ENCODE measurements at regions not wholly inside any gene's neighbourhood (a gene's known extent, or its start where the extent isn't known, plus 50 kb on each side); places are given as distances from the start of the nearest gene placed in this dataset.
"Not testable (repeated sequence)": the region's sequence is repeated elsewhere in the genome, so short reads cannot be mapped to it uniquely, and the experiment has no call there.

DNA sequence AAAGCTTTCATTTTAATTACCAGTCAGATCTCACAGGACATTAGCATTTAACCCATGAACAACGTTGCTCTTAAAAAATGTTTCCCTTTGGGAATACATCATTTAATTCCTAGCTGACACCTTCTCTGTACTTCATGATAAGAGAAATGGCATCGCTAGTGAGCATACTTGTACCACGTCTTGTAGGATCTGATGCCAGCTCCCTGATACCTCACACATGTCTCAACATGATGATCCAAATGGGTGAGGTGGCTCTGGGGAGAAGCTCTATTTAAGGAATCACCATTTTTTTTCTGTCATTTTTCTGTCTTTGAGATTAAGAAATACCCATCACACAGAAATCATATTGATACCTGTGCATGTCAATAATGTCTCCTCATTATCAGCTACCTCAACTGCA lies 772.1 kb upstream of the CA10 start:
- H3K4me3 Mint-ChIP-seq: no peak overlapping the region
- H3K4me1 Mint-ChIP-seq: no peaks in the 10 kb centered on the region
- DNase-seq: no peak
- H3K27ac Mint-ChIP-seq: no peak overlapping the region
- ATAC-seq: no peak
- peaks cover 7% of the 10 kb centered on the region for H3K9me3 Mint-ChIP-seq
- H3K36me3 Mint-ChIP-seq (ENCODE audit: low read depth): no peaks in the 10 kb centered on the region
- H3K27me3 Mint-ChIP-seq: no peaks in the 10 kb centered on the region

DNA sequence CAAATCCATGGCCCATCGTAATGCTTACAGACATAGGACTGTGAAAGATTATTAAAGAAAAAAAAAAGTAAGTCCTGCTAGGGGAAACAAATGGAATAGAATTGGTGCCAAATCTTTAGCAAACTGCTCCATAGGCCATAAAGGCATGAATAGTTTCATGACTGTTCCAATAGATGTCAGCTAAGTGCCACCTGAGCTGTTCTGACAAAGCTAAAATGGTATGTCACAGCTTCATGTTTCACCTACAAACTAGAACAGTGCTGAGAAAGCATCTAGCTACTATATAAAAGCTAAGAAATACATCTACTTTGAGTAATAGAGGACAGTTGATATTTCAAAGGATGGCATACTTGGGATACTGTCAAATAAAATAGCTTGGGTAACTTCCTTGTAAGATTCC lies 771.6 kb upstream of the CA10 start:
- no peak overlapping the region for H3K27ac Mint-ChIP-seq
- H3K4me1 Mint-ChIP-seq: no peaks in the 10 kb centered on the region
- peaks cover 4% of the 10 kb centered on the region for H3K9me3 Mint-ChIP-seq
- no peaks in the 10 kb centered on the region for H3K36me3 Mint-ChIP-seq (ENCODE audit: low read depth)
- ATAC-seq (no peak), DNase-seq (no peak)
- H3K27me3 Mint-ChIP-seq: no peaks in the 10 kb centered on the region
- H3K4me3 Mint-ChIP-seq: no peak overlapping the region

DNA sequence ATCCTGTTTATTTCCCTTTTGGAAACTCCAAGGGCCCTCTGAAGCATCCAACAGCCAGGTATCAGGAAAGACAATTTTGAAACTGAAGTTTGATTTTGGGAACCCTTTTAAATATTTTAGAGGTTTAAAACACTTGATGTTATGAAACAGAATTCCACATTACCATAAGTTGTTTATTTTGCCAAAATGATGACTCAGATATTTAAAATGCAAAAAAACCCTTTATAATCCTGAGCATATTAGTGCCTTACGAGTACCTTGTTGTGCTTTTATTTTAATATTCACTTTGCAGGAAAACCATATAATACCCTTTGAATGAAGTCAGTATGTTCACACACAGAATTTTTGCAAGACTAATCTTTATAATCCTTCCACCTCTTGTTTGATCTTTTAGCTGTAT lies 765.1 kb upstream of the CA10 start:
- Mint-ChIP-seq H3K27me3 (no peaks in the 10 kb centered on the region), H3K4me1 (no peaks in the 10 kb centered on the region), H3K27ac (no peak overlapping the region), H3K36me3 (ENCODE audit: low read depth) (no peaks in the 10 kb centered on the region), H3K4me3 (no peak overlapping the region), H3K9me3 (peaks cover 4% of the 10 kb centered on the region)
- DNase-seq: no peak
- no peak for ATAC-seq

DNA sequence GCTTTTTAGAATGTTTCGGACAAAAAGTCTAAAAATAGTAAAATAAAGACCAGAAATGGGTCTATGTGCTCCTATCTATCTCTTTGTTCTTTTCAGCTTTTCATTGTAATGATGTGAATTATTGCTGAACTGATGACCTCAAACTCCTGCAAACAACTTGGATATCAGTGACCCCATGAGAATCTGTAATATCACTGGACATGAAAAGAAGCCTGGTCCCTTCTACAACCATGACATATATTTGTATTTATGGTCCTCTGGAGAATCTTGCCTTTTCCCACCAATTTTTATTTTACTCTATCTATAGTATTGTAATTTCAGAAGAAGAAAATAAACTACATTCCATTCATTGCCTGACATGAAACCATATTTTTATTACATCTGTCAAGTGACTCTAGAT lies 740.7 kb upstream of the CA10 start:
- ATAC-seq: no peak
- H3K4me3 Mint-ChIP-seq: no peak overlapping the region
- no peak for DNase-seq
- no peaks in the 10 kb centered on the region for H3K27me3 Mint-ChIP-seq
- peaks cover 18% of the 10 kb centered on the region for H3K9me3 Mint-ChIP-seq
- H3K36me3 Mint-ChIP-seq (ENCODE audit: low read depth): no peaks in the 10 kb centered on the region
- H3K27ac Mint-ChIP-seq: no peak overlapping the region
- no peaks in the 10 kb centered on the region for H3K4me1 Mint-ChIP-seq

GRCh38 chr17:52895272-52895671 lies 736.8 kb upstream of the CA10 start:
- DNase-seq: no peak
- H3K4me3 Mint-ChIP-seq: no peak overlapping the region
- no peaks in the 10 kb centered on the region for H3K36me3 Mint-ChIP-seq (ENCODE audit: low read depth)
- H3K27me3 Mint-ChIP-seq: no peaks in the 10 kb centered on the region
- no peaks in the 10 kb centered on the region for H3K4me1 Mint-ChIP-seq
- no peak overlapping the region for H3K27ac Mint-ChIP-seq
- ATAC-seq: no peak
- H3K9me3 Mint-ChIP-seq: peaks cover 14% of the 10 kb centered on the region

GRCh38 chr17:52892334-52892733 lies 733.8 kb upstream of the CA10 start:
- DNase-seq (no peak), ATAC-seq (no peak)
- Mint-ChIP-seq H3K27ac (no peak overlapping the region), H3K4me1 (no peaks in the 10 kb centered on the region), H3K9me3 (peaks cover 4% of the 10 kb centered on the region), H3K4me3 (no peak overlapping the region), H3K36me3 (ENCODE audit: low read depth) (no peaks in the 10 kb centered on the region), H3K27me3 (no peaks in the 10 kb centered on the region)

GRCh38 chr17:52885882-52886281 lies 727.4 kb upstream of the CA10 start:
- H3K27me3 Mint-ChIP-seq: no peaks in the 10 kb centered on the region
- H3K36me3 Mint-ChIP-seq (ENCODE audit: low read depth): no peaks in the 10 kb centered on the region
- no peak overlapping the region for H3K4me3 Mint-ChIP-seq
- H3K27ac Mint-ChIP-seq: no peak overlapping the region
- no peak for ATAC-seq
- no peaks in the 10 kb centered on the region for H3K4me1 Mint-ChIP-seq
- H3K9me3 Mint-ChIP-seq: peaks cover 4% of the 10 kb centered on the region
- DNase-seq: no peak

DNA sequence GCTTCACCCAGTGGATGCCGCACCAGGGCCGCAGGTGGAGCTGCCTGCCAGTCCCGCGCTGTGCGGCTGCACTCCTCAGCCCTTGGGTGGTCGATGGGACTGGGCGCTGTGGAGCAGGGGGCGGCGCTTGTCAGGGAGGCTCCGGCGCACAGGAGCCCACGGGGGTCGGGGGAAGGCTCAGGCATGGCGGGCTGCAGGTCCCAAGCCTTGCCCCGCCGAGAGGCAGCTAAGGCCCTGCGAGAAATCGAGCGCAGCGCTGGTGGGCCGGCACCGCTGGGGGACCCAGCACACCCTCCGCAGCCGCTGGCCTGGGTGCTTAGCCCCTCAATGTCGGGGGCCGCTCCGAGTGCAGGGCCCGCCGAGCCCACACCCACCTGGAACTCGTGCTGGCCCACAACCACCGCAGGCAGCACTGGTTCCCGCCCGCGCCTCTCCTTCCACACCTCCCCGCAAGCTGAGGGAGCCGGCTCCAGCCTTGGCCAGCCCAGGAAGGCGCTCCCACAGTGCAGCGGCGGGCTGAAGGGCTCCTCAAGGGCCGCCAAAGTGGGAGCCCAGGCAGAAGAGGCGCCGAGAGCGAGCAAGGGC lies 725.5 kb upstream of the CA10 start:
- not testable (repeated sequence) for ATAC-seq

GRCh38 chr17:52846767-52847166 lies 688.3 kb upstream of the CA10 start:
- not testable (repeated sequence) for H3K4me1 Mint-ChIP-seq; DNase-seq; H3K36me3 Mint-ChIP-seq (ENCODE audit: low read depth); H3K27me3 Mint-ChIP-seq; H3K27ac Mint-ChIP-seq; ATAC-seq; H3K9me3 Mint-ChIP-seq; H3K4me3 Mint-ChIP-seq

More for the DNA sequence above, 725.5 kb upstream of the CA10 start:
- not testable (repeated sequence) for H3K36me3 Mint-ChIP-seq (ENCODE audit: low read depth); H3K27me3 Mint-ChIP-seq; H3K9me3 Mint-ChIP-seq; H3K4me3 Mint-ChIP-seq; H3K27ac Mint-ChIP-seq; H3K4me1 Mint-ChIP-seq; DNase-seq

GRCh38 chr17:52841971-52842370 lies 683.5 kb upstream of the CA10 start:
- Mint-ChIP-seq H3K4me3 (no peak overlapping the region), H3K4me1 (no peaks in the 10 kb centered on the region), H3K27me3 (no peaks in the 10 kb centered on the region), H3K27ac (no peak overlapping the region), H3K9me3 (peaks cover 24% of the 10 kb centered on the region), H3K36me3 (ENCODE audit: low read depth) (no peaks in the 10 kb centered on the region)
- ATAC-seq (no peak), DNase-seq (no peak)

GRCh38 chr17:52837492-52837891 lies 679.0 kb upstream of the CA10 start:
- Mint-ChIP-seq H3K36me3 (ENCODE audit: low read depth) (no peaks in the 10 kb centered on the region), H3K9me3 (peaks cover 23% of the 10 kb centered on the region), H3K4me3 (no peak overlapping the region), H3K27ac (no peak overlapping the region), H3K27me3 (no peaks in the 10 kb centered on the region), H3K4me1 (no peaks in the 10 kb centered on the region)
- ATAC-seq (no peak), DNase-seq (no peak)

DNA sequence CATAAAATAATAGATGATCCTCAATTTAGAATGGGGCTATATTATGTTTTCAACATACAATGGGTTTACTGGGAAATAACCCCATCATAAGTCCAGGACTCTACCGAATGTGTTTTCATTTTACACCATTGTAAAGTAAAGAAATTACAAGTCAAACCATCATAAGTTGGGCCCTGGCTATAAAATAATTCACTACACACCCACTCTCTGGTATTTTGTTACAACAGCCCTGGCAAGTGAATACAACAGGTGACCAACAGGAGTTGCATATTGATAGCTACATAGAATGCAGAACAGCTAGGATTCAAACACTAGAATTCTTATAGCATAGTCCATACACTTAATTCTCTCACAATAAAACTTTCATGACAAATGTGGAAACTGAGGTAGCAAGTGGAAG lies 673.0 kb upstream of the CA10 start:
- H3K4me3 Mint-ChIP-seq: no peak overlapping the region
- H3K27me3 Mint-ChIP-seq: no peaks in the 10 kb centered on the region
- ATAC-seq (no peak), DNase-seq (no peak)
- no peaks in the 10 kb centered on the region for H3K4me1 Mint-ChIP-seq
- H3K36me3 Mint-ChIP-seq (ENCODE audit: low read depth): no peaks in the 10 kb centered on the region
- H3K9me3 Mint-ChIP-seq: no peaks in the 10 kb centered on the region
- H3K27ac Mint-ChIP-seq: no peak overlapping the region

- no peaks in the 10 kb centered on the region for H3K36me3 Mint-ChIP-seq (ENCODE audit: low read depth)
- ATAC-seq: no peak
- H3K27me3 Mint-ChIP-seq: no peaks in the 10 kb centered on the region
- no peak for DNase-seq
- no peaks in the 10 kb centered on the region for H3K4me1 Mint-ChIP-seq
- H3K4me3 Mint-ChIP-seq: no peak overlapping the region
- no peak overlapping the region for H3K27ac Mint-ChIP-seq
- H3K9me3 Mint-ChIP-seq: no peaks in the 10 kb centered on the region
Measured at GRCh38 chr17:52828621-52829020, 670.1 kb upstream of the CA10 start.

DNA sequence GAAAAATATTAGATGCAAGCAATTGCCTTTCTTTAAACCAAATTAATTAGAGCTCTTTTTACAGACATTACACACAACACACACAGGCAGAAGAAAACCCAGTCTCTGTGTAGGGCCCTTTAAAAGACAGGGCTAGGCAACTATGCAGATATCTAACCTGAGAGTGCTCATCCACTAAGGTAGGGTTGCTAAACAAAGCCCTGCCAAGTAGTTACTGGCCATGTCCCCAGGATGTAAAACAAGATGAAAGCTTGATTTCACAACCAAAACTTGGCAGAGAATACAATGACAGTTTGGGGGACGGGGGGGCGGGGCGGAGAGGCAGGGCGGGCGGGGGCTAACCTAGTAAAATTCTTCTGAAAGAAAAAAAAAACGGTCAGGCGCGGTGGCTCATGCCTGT lies 669.0 kb upstream of the CA10 start:
- H3K36me3 Mint-ChIP-seq (ENCODE audit: low read depth): no peaks in the 10 kb centered on the region

GRCh38 chr17:52824542-52824941 lies 666.0 kb upstream of the CA10 start:
- H3K27me3 Mint-ChIP-seq: no peaks in the 10 kb centered on the region

More for the DNA sequence above, 669.0 kb upstream of the CA10 start:
- no peak for DNase-seq
- Mint-ChIP-seq H3K4me1 (no peaks in the 10 kb centered on the region), H3K9me3 (no peaks in the 10 kb centered on the region), H3K4me3 (no peak overlapping the region), H3K27me3 (no peaks in the 10 kb centered on the region), H3K27ac (no peak overlapping the region)
- ATAC-seq: no peak

GRCh38 chr17:52823155-52823554 lies 664.6 kb upstream of the CA10 start:
- peaks cover 3% of the 10 kb centered on the region for H3K9me3 Mint-ChIP-seq
- H3K36me3 Mint-ChIP-seq (ENCODE audit: low read depth): no peaks in the 10 kb centered on the region
- DNase-seq (no peak), ATAC-seq (no peak)
- no peak overlapping the region for H3K27ac Mint-ChIP-seq
- H3K27me3 Mint-ChIP-seq: no peaks in the 10 kb centered on the region
- no peaks in the 10 kb centered on the region for H3K4me1 Mint-ChIP-seq
- H3K4me3 Mint-ChIP-seq: no peak overlapping the region

More at GRCh38 chr17:52824542-52824941, 666.0 kb upstream of the CA10 start:
- no peak overlapping the region for H3K4me3 Mint-ChIP-seq
- no peaks in the 10 kb centered on the region for H3K4me1 Mint-ChIP-seq
- no peak overlapping the region for H3K27ac Mint-ChIP-seq
- DNase-seq (no peak), ATAC-seq (no peak)
- no peaks in the 10 kb centered on the region for H3K36me3 Mint-ChIP-seq (ENCODE audit: low read depth)
- no peaks in the 10 kb centered on the region for H3K9me3 Mint-ChIP-seq
